A673 (cell line): ENCODE measurements at regions not wholly inside any gene's neighbourhood (a gene's known extent, or its start where the extent isn't known, plus 50 kb on each side); places are given as distances from the start of the nearest gene placed in this dataset.

ENCODE experiments used
- CTCF ChIP-seq: fragments of 300-800, 200-600 bp; sonication (generic); conservative IDR thresholded peaks from 2 replicates; pipeline ENCODE4 v1.5.1; 2017; ENCODE audit warnings: low read depth, mild to moderate bottlenecking, antibody characterized with exemption, low read length, moderate library complexity, mixed read lengths
- EZH2 ChIP-seq: fragments of 200-600 bp; sonication (generic); IDR thresholded peaks from 2 replicates; pipeline ENCODE4 v1.6.1; 2017; ENCODE audit warnings: borderline replicate concordance, low read depth, mild to moderate bottlenecking, mixed read lengths, antibody characterized with exemption, low read length; ENCODE audit not compliant: poor library complexity, severe bottlenecking

DNA sequence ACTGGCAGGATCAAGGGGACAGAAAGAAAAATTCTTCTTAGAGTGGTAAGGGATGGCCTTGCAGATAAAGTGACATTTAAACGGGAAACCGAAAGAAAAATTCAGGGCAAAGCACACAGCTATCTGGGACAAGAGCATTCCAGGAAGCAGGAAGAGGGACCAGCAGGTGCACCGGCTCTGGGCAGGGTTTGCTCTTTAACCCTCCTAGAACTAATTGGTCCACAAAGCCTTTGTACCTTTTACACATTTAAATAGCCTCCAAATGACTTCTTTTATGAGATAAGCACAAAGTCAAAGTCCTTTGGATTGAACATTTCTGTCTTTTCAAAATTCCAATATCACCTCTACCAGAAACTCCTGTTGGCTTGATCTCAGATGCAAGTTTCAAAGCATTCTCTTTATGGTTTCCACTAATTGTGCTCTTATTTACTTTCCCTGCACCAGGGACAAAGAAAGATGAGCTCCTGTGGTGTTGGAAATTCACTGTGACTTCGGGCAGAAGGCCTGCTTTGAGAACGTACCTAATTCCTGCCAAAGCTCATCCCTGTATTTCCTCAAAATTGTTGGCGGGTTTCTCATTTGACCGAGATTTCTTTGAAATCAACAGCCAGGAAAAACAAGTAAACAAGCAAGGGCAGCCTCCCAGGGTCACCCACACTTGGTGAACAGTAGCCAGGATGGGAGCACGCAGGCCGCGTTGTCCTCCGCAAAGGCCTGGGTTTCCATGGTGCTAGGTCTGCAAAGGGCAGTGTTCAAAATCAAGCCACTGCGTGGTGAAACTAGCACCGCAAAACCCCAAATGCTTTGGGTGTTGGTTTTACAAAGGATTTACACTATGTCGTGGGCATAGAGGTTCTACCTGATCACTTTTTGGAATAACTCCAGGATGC, 98.6 kb downstream of the IRS2 start:
- TF ChIP-seq CTCF (no peak), EZH2 (no peak)
